ENCODE measurements at regions not wholly inside any gene's neighbourhood (a gene's known extent, or its start where the extent isn't known, plus 50 kb on each side); places are given as distances from the start of the nearest gene placed in this dataset.

DNA sequence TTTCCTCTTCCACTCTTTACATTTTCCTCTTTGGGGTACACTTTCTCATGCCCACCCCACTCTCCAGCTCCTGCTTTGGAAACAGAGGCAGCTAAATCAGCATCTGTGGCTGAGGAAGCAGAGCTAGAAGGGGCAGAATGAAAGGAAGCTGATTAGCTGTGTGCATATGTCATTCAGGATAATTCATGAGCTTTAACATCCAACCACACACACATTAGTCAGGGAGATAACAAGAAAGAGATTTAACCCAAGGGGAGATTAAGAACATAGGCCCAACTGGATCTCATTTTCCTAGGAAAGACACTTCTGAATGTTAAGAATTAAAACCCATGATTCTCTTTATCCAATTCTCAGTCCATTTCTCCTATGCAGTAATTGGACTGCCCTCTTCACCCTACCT, 405.5 kb downstream of the TBC1D4 start:
- no peak overlapping the region for H3K9ac ChIP-seq
- H3K79me2 ChIP-seq (ENCODE audit: insufficient read depth): no peaks in the 10 kb centered on the region
- H3K4me2 ChIP-seq: no peak overlapping the region
- H3K9me2 ChIP-seq: no peaks in the 10 kb centered on the region
- TF ChIP-seq YY1 (IDR thresholded peaks at IDR 0.05; ENCODE audit: low read depth) (no peak), USF2 (IDR thresholded peaks at IDR 0.05; ENCODE audit: borderline replicate concordance, low read depth, low read length) (no peak), CHD2 (IDR thresholded peaks at IDR 0.05; ENCODE audit: low read length, partially characterized antibody) (no peak), RXRA (IDR thresholded peaks at IDR 0.05; ENCODE audit: borderline replicate concordance, low read depth) (no peak), SIN3A (IDR thresholded peaks at IDR 0.05; ENCODE audit: borderline replicate concordance, low read depth, low read length) (no peak), REST (IDR thresholded peaks at IDR 0.05; ENCODE audit: low read depth, low read length) (no peak), TCF12 (IDR thresholded peaks at IDR 0.05) (no peak), POLR2AphosphoS5 (IDR thresholded peaks at IDR 0.05; ENCODE audit: low read depth, low read length) (no peak)
- TF ChIP-seq, protein P1, sequence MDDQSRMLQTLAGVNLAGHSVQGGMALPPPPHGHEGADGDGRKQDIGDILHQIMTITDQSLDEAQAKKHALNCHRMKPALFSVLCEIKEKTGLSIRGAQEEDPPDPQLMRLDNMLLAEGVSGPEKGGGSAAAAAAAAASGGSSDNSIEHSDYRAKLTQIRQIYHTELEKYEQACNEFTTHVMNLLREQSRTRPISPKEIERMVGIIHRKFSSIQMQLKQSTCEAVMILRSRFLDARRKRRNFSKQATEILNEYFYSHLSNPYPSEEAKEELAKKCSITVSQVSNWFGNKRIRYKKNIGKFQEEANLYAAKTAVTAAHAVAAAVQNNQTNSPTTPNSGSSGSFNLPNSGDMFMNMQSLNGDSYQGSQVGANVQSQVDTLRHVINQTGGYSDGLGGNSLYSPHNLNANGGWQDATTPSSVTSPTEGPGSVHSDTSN (IDR thresholded peaks at IDR 0.05): no peak
- no peak overlapping the region for H3K4me3 ChIP-seq (ENCODE audit: low read depth in 2 of 2, low read length in 1 of 2)
- no peaks in the 10 kb centered on the region for H3K27me3 ChIP-seq (ENCODE audit: insufficient read depth)
- H3K27ac ChIP-seq (ENCODE audit: low read depth in 2 of 2, low read length in 1 of 2): no peak overlapping the region
- no peaks in the 10 kb centered on the region for H3K9me3 ChIP-seq
- POLR2A ChIA-PET: no interaction called here
- H3K36me3 ChIP-seq (replicated peaks in 1 of 2; ENCODE audit: control insufficient read depth in 1 of 2, insufficient read depth in 2 of 2, low read length in 1 of 2): no peaks in the 10 kb centered on the region
- H3F3A ChIP-seq (replicated peaks; ENCODE audit: insufficient read depth): no peaks in the 10 kb centered on the region
- CTCF ChIA-PET: interaction anchor here (1.6 kb wide), 1 partner anchor 143 kb away, joined by 5 read pairs; no protein-coding TSS in a partner anchor
- no peaks in the 10 kb centered on the region for H4K20me1 ChIP-seq (ENCODE audit: insufficient read depth)
- peaks cover 0 to 3% of the 10 kb centered on the region in 2 experiments; a peak in 1 of 4 replicates for H3K4me1 ChIP-seq (ENCODE audit: control insufficient read depth in 1 of 2, insufficient read depth in 2 of 2, low read depth in 1 of 2, low read length in 1 of 2)
- H2AFZ ChIP-seq (ENCODE audit: low read depth): no peak overlapping the region
- DNase-seq: no peak

GRCh38 chr13:75073786-75074185, 408.2 kb downstream of the TBC1D4 start:
- Histone ChIP-seq H3K4me2 (no peak overlapping the region), H4K20me1 (ENCODE audit: insufficient read depth) (no peaks in the 10 kb centered on the region), H3K27ac (ENCODE audit: low read depth in 2 of 2, low read length in 1 of 2) (no peak overlapping the region), H3K4me3 (ENCODE audit: low read depth in 2 of 2, low read length in 1 of 2) (no peak overlapping the region), H3K36me3 (replicated peaks in 1 of 2; ENCODE audit: control insufficient read depth in 1 of 2, insufficient read depth in 2 of 2, low read length in 1 of 2) (no peaks in the 10 kb centered on the region), H3F3A (replicated peaks; ENCODE audit: insufficient read depth) (no peaks in the 10 kb centered on the region), H3K9me2 (no peaks in the 10 kb centered on the region), H3K79me2 (ENCODE audit: insufficient read depth) (no peaks in the 10 kb centered on the region), H3K27me3 (ENCODE audit: insufficient read depth) (no peaks in the 10 kb centered on the region), H3K9me3 (no peaks in the 10 kb centered on the region), H2AFZ (ENCODE audit: low read depth) (no peak overlapping the region), H3K9ac (no peak overlapping the region), H3K4me1 (ENCODE audit: control insufficient read depth in 1 of 2, insufficient read depth in 2 of 2, low read depth in 1 of 2, low read length in 1 of 2) (peaks cover 0 to 3% of the 10 kb centered on the region in 2 experiments; a peak in 1 of 4 replicates)
- CTCF ChIA-PET: no interaction called here
- TF ChIP-seq, protein P2, sequence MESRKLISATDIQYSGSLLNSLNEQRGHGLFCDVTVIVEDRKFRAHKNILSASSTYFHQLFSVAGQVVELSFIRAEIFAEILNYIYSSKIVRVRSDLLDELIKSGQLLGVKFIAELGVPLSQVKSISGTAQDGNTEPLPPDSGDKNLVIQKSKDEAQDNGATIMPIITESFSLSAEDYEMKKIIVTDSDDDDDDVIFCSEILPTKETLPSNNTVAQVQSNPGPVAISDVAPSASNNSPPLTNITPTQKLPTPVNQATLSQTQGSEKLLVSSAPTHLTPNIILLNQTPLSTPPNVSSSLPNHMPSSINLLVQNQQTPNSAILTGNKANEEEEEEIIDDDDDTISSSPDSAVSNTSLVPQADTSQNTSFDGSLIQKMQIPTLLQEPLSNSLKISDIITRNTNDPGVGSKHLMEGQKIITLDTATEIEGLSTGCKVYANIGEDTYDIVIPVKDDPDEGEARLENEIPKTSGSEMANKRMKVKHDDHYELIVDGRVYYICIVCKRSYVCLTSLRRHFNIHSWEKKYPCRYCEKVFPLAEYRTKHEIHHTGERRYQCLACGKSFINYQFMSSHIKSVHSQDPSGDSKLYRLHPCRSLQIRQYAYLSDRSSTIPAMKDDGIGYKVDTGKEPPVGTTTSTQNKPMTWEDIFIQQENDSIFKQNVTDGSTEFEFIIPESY (IDR thresholded peaks at IDR 0.05; ENCODE audit: borderline replicate concordance, low read depth): no peak
- TF ChIP-seq FOSL2 (IDR thresholded peaks at IDR 0.05; ENCODE audit: borderline replicate concordance, low read depth) (no peak), USF2 (IDR thresholded peaks at IDR 0.05; ENCODE audit: borderline replicate concordance, low read depth, low read length) (no peak), JUND (IDR thresholded peaks at IDR 0.05) (no peak)
- DNase-seq: no peak
- 25% methylated on average over 1 of the region's 1 CpG for WGBS (ENCODE audit: low lambda C conversion rate)
- POLR2A ChIA-PET: no interaction called here
